ENCODE measurements at regions not wholly inside any gene's neighbourhood (a gene's known extent, or its start where the extent isn't known, plus 50 kb on each side); places are given as distances from the start of the nearest gene placed in this dataset.

GRCh38 chr15:77733579-77734300 lies 101.0 kb upstream of the LINGO1 start:
- Mint-ChIP-seq H3K36me3 (no peaks in the 10 kb centered on the region), H3K27ac (no peak overlapping the region), H3K27me3 (no peaks in the 10 kb centered on the region), H3K4me1 (no peaks in the 10 kb centered on the region), H3K4me3 (no peak overlapping the region), H3K9me3 (no peaks in the 10 kb centered on the region)

- no peaks in the 10 kb centered on the region for H3K4me1 Mint-ChIP-seq
- H3K36me3 Mint-ChIP-seq = no peaks in the 10 kb centered on the region
- H3K4me3 Mint-ChIP-seq = no peak overlapping the region
- H3K27ac Mint-ChIP-seq = no peak overlapping the region
- no peaks in the 10 kb centered on the region for H3K9me3 Mint-ChIP-seq
- no peaks in the 10 kb centered on the region for H3K27me3 Mint-ChIP-seq
Observed at GRCh38 chr15:77732514-77733335, 100.0 kb upstream of the LINGO1 start.

- Mint-ChIP-seq H3K9me3 (no peaks in the 10 kb centered on the region), H3K27me3 (no peaks in the 10 kb centered on the region), H3K27ac (no peak overlapping the region), H3K4me1 (no peaks in the 10 kb centered on the region), H3K4me3 (no peak overlapping the region), H3K36me3 (no peaks in the 10 kb centered on the region)
Observed at GRCh38 chr15:77731945-77732344, 99.2 kb upstream of the LINGO1 start.

- no peak overlapping the region for H3K27ac Mint-ChIP-seq
- H3K9me3 Mint-ChIP-seq = no peaks in the 10 kb centered on the region
- no peak overlapping the region for H3K4me3 Mint-ChIP-seq
- H3K36me3 Mint-ChIP-seq = no peaks in the 10 kb centered on the region
- H3K27me3 Mint-ChIP-seq = no peaks in the 10 kb centered on the region
- no peaks in the 10 kb centered on the region for H3K4me1 Mint-ChIP-seq
Observed at GRCh38 chr15:77731067-77731466, 98.4 kb upstream of the LINGO1 start.

GRCh38 chr15:77727635-77728304 lies 95.1 kb upstream of the LINGO1 start:
- Mint-ChIP-seq H3K36me3 (no peaks in the 10 kb centered on the region), H3K27me3 (no peaks in the 10 kb centered on the region), H3K4me1 (no peaks in the 10 kb centered on the region), H3K27ac (no peak overlapping the region), H3K4me3 (no peak overlapping the region), H3K9me3 (no peaks in the 10 kb centered on the region)

GRCh38 chr15:77724715-77725114 lies 92.0 kb upstream of the LINGO1 start:
- no peaks in the 10 kb centered on the region for H3K4me1 Mint-ChIP-seq
- peaks cover 3% of the 10 kb centered on the region for H3K27me3 Mint-ChIP-seq
- H3K27ac Mint-ChIP-seq = no peak overlapping the region
- H3K36me3 Mint-ChIP-seq = no peaks in the 10 kb centered on the region
- H3K9me3 Mint-ChIP-seq = no peaks in the 10 kb centered on the region
- no peak overlapping the region for H3K4me3 Mint-ChIP-seq

GRCh38 chr15:77723756-77724155 lies 91.0 kb upstream of the LINGO1 start:
- no peak overlapping the region for H3K27ac Mint-ChIP-seq
- peaks cover 3% of the 10 kb centered on the region for H3K27me3 Mint-ChIP-seq
- no peaks in the 10 kb centered on the region for H3K36me3 Mint-ChIP-seq
- no peak overlapping the region for H3K4me3 Mint-ChIP-seq
- no peaks in the 10 kb centered on the region for H3K4me1 Mint-ChIP-seq
- no peaks in the 10 kb centered on the region for H3K9me3 Mint-ChIP-seq

GRCh38 chr15:77722759-77723460 lies 90.2 kb upstream of the LINGO1 start:
- Mint-ChIP-seq H3K27me3 (peaks cover 3% of the 10 kb centered on the region), H3K27ac (no peak overlapping the region)

GRCh38 chr15:77721963-77722362 lies 89.3 kb upstream of the LINGO1 start:
- Mint-ChIP-seq H3K27ac (no peak overlapping the region), H3K36me3 (no peaks in the 10 kb centered on the region), H3K9me3 (no peaks in the 10 kb centered on the region), H3K27me3 (peaks cover 3% of the 10 kb centered on the region), H3K4me3 (no peak overlapping the region), H3K4me1 (no peaks in the 10 kb centered on the region)

More at GRCh38 chr15:77722759-77723460, 90.2 kb upstream of the LINGO1 start:
- Mint-ChIP-seq H3K4me1 (no peaks in the 10 kb centered on the region), H3K9me3 (no peaks in the 10 kb centered on the region), H3K36me3 (no peaks in the 10 kb centered on the region), H3K4me3 (no peak overlapping the region)

GRCh38 chr15:77720655-77721054 lies 87.9 kb upstream of the LINGO1 start:
- no peak overlapping the region for H3K4me3 Mint-ChIP-seq
- H3K27me3 Mint-ChIP-seq = peaks cover 6% of the 10 kb centered on the region
- H3K36me3 Mint-ChIP-seq = no peaks in the 10 kb centered on the region
- no peaks in the 10 kb centered on the region for H3K9me3 Mint-ChIP-seq
- no peak overlapping the region for H3K27ac Mint-ChIP-seq
- H3K4me1 Mint-ChIP-seq = no peaks in the 10 kb centered on the region

- H3K9me3 Mint-ChIP-seq = no peaks in the 10 kb centered on the region
- H3K4me3 Mint-ChIP-seq = no peak overlapping the region
- H3K4me1 Mint-ChIP-seq = no peaks in the 10 kb centered on the region
- H3K27me3 Mint-ChIP-seq = peaks cover 6% of the 10 kb centered on the region
- H3K36me3 Mint-ChIP-seq = no peaks in the 10 kb centered on the region
- H3K27ac Mint-ChIP-seq = no peak overlapping the region
Observed at GRCh38 chr15:77720173-77720572, 87.5 kb upstream of the LINGO1 start.

GRCh38 chr15:77719450-77719849 lies 86.7 kb upstream of the LINGO1 start:
- Mint-ChIP-seq H3K27ac (no peak overlapping the region), H3K36me3 (no peaks in the 10 kb centered on the region), H3K9me3 (no peaks in the 10 kb centered on the region), H3K4me1 (no peaks in the 10 kb centered on the region), H3K27me3 (peaks cover 9% of the 10 kb centered on the region), H3K4me3 (no peak overlapping the region)

GRCh38 chr15:77717333-77717990 lies 84.8 kb upstream of the LINGO1 start:
- Mint-ChIP-seq H3K27me3 (peaks cover 9% of the 10 kb centered on the region), H3K4me1 (no peaks in the 10 kb centered on the region), H3K9me3 (no peaks in the 10 kb centered on the region), H3K27ac (no peak overlapping the region), H3K4me3 (no peak overlapping the region), H3K36me3 (no peaks in the 10 kb centered on the region)

- H3K9me3 Mint-ChIP-seq = no peaks in the 10 kb centered on the region
- H3K27ac Mint-ChIP-seq = no peak overlapping the region
- no peaks in the 10 kb centered on the region for H3K4me1 Mint-ChIP-seq
- no peaks in the 10 kb centered on the region for H3K36me3 Mint-ChIP-seq
- peaks cover 8% of the 10 kb centered on the region for H3K27me3 Mint-ChIP-seq
- no peak overlapping the region for H3K4me3 Mint-ChIP-seq
Observed at GRCh38 chr15:77716632-77717332, 84.1 kb upstream of the LINGO1 start.
